Osteocyte (in vitro differentiated cells): ENCODE measurements at regions not wholly inside any gene's neighbourhood (a gene's known extent, or its start where the extent isn't known, plus 50 kb on each side); places are given as distances from the start of the nearest gene placed in this dataset.

Experiments used
- DNase-seq: peaks from one replicate; pipeline ENCODE4 v3.0.0; 2021; ENCODE audit warnings: mixed read lengths; ENCODE audit not compliant: unreplicated experiment; ENCODE audit errors: extremely low spot score
- H3K27ac Mint-ChIP-seq: one replicate; pipeline ENCODE4 v1.8.0; 2021; ENCODE audit warnings: mild to moderate bottlenecking, mixed read lengths; ENCODE audit not compliant: unreplicated experiment
- H3K27me3 Mint-ChIP-seq: one replicate; pipeline ENCODE4 v1.8.0; 2021; ENCODE audit warnings: mixed read lengths; ENCODE audit not compliant: unreplicated experiment
- H3K36me3 Mint-ChIP-seq: one replicate; pipeline ENCODE4 v1.8.0; 2021; ENCODE audit warnings: mixed read lengths; ENCODE audit not compliant: unreplicated experiment
- H3K4me1 Mint-ChIP-seq: one replicate; pipeline ENCODE4 v1.8.0; 2021; ENCODE audit warnings: mixed read lengths; ENCODE audit not compliant: unreplicated experiment
- H3K4me3 Mint-ChIP-seq: one replicate; pipeline ENCODE4 v1.8.0; 2021; ENCODE audit warnings: mild to moderate bottlenecking, moderate library complexity, mixed read lengths; ENCODE audit not compliant: unreplicated experiment
- H3K9me3 Mint-ChIP-seq: one replicate; pipeline ENCODE4 v1.8.0; 2021; ENCODE audit warnings: mixed read lengths; ENCODE audit not compliant: unreplicated experiment
- CTCF ChIP-seq: fragments of 200-600 bp; sonication (generic); IDR thresholded peaks from 2 replicates; pipeline ENCODE4 v1.5.0; 2021; ENCODE audit warnings: antibody characterized with exemption, mild to moderate bottlenecking, moderate library complexity

- no peaks in the 10 kb centered on the region for H3K36me3 Mint-ChIP-seq
- H3K9me3 Mint-ChIP-seq, result no peaks in the 10 kb centered on the region
- H3K27ac Mint-ChIP-seq, result no peak overlapping the region
- no peak for DNase-seq
- TF ChIP-seq CTCF, result no peak
- no peaks in the 10 kb centered on the region for H3K27me3 Mint-ChIP-seq
- no peak overlapping the region for H3K4me3 Mint-ChIP-seq
- H3K4me1 Mint-ChIP-seq, result no peaks in the 10 kb centered on the region
Observed at GRCh38 chr18:40186677-40187076, 1768.4 kb upstream of the PIK3C3 start.

DNA sequence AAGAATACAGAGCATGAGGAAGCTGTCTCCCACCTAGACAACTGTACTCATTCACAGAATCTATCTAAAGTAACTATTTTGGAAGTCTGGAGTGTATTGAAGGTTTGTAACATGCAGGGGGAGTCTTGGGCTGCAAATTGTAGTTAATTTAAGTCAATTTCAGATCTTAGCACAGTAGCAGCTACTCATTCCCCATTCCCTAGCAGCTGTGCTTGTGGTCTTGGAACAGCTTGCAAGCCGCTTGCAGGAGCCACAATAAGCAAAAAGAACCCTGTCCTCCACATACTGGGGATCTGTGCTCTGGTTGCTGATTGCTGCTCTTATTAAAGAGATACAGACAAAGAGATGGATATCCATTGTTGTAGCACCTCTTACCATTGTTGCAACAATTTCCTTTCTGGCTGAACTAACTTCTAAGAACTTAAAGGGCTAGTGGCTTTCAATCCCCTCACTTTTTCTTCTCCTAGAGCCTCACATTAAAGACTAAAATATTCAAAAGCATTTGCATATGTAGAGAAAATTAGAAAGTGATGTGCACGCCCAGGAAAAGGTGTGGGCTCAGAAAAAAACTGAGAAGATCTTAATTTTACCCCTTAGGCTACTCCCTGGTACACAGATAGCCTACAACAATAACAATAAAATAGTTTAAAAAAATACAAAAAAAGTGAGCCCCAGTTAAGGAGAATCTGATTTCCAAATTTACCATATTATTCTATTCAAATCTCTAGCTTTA lies 1775.1 kb upstream of the PIK3C3 start:
- Mint-ChIP-seq H3K4me1 (no peaks in the 10 kb centered on the region), H3K36me3 (no peaks in the 10 kb centered on the region), H3K27me3 (no peaks in the 10 kb centered on the region), H3K9me3 (no peaks in the 10 kb centered on the region), H3K27ac (no peak overlapping the region), H3K4me3 (no peak overlapping the region)
- no peak for DNase-seq
- TF ChIP-seq CTCF, result no peak

DNA sequence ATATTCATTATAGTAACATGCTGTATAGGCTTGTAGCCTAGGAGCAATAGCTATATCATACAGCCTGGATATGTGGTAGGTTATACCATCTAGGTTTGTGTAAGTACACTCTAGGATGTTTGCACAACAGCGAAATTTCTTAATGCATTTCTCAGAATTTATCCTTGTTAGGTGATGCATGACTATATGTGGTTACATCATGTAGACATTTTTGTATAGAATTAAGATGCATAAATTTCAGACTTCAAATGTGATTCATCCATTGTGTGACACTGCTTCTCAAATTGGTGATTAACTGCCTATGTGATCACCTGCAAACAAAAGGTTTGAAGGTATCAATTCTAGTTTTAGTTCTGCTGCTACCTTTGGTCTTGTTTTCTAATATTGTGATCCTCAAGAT lies 1787.0 kb upstream of the PIK3C3 start:
- TF ChIP-seq CTCF, result no peak
- H3K4me1 Mint-ChIP-seq, result no peaks in the 10 kb centered on the region
- DNase-seq, result no peak

DNA sequence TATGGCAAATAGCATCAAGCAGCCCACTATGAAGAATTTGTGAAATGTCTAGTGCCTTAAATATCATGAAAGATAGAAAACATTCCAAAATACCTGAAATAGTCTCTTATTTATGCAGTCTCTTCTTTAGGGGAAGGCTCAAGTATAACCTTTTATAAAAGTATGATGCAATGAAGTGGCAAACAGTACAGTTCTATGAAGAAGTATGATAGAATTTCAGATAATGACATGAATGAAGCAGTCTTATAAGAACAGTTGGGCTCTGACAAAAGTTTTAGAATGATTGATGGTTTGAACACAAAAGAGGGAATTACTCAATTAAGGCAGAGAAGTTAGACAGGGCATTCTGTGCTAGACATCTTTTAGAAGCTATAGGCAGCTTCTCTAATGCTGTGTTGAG lies 1791.8 kb upstream of the PIK3C3 start:
- Mint-ChIP-seq H3K9me3 (no peaks in the 10 kb centered on the region), H3K27ac (no peak overlapping the region), H3K4me1 (peaks cover 7% of the 10 kb centered on the region)

More for the DNA sequence above, 1787.0 kb upstream of the PIK3C3 start:
- Mint-ChIP-seq H3K4me3 (no peak overlapping the region), H3K9me3 (no peaks in the 10 kb centered on the region), H3K27ac (no peak overlapping the region), H3K36me3 (no peaks in the 10 kb centered on the region), H3K27me3 (peaks cover 12% of the 10 kb centered on the region)

DNA sequence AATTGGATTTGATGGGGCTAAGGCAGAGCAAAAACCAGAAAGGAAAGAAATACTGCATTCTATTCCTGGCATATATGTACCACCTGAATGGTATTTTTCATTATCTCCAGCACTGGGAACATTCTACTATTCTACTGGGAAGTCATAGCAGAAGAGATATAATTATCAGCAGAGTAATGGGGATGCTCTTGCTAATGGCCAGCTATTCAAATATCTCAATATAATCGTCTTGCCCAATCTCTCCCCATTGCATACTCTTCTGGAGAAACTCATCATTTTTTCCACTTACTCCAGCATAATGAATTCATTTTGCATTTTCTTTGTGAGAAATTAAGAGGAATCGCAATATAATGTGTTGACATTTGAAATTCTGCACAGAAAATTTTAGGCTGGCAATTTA lies 1794.7 kb upstream of the PIK3C3 start:
- Mint-ChIP-seq H3K9me3 (no peaks in the 10 kb centered on the region), H3K27ac (no peak overlapping the region), H3K27me3 (peaks cover 3% of the 10 kb centered on the region), H3K4me1 (peaks cover 8% of the 10 kb centered on the region), H3K36me3 (no peaks in the 10 kb centered on the region), H3K4me3 (no peak overlapping the region)
- no peak for TF ChIP-seq CTCF
- DNase-seq, result no peak

More for the DNA sequence above, 1791.8 kb upstream of the PIK3C3 start:
- TF ChIP-seq CTCF, result no peak
- Mint-ChIP-seq H3K27me3 (peaks cover 3% of the 10 kb centered on the region), H3K36me3 (no peaks in the 10 kb centered on the region), H3K4me3 (no peak overlapping the region)
- no peak for DNase-seq
